VCaP (cell line): ENCODE measurements at regions not wholly inside any gene's neighbourhood (a gene's known extent, or its start where the extent isn't known, plus 50 kb on each side); places are given as distances from the start of the nearest gene placed in this dataset.

Experiments
- H3K27ac ChIP-seq: fragments of 450-650 bp; 2 replicates; pipeline ENCODE4 v1.5.1; 2017
- TF ChIP-seq, protein P1 (sequence below): fragments of 450-650 bp; conservative IDR thresholded peaks from 2 replicates; pipeline ENCODE4 v1.5.1; 2017; ENCODE audit warnings: mild to moderate bottlenecking, moderate library complexity

DNA sequence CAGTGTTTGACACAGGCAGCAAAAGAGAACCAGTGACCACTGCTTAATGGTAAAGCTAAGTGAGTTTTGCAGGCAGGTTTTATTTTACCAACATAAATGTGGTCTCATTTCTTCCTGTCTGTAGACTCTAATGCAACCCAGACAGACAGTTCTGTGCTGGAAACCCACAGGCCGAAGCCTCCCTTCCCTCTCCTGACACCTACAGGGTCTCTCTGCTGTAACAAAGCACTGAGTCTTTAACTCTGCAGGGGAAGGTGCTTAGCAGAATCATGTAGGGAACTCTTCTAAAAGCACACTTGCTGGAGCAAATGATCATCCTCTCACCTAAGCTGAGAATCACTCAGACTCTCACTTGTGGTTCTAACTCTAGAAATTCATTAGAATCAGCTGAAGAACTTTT, 200.3 kb downstream of the KBTBD8 start:
- no peak overlapping the region for H3K27ac ChIP-seq
- TF ChIP-seq, protein P1, sequence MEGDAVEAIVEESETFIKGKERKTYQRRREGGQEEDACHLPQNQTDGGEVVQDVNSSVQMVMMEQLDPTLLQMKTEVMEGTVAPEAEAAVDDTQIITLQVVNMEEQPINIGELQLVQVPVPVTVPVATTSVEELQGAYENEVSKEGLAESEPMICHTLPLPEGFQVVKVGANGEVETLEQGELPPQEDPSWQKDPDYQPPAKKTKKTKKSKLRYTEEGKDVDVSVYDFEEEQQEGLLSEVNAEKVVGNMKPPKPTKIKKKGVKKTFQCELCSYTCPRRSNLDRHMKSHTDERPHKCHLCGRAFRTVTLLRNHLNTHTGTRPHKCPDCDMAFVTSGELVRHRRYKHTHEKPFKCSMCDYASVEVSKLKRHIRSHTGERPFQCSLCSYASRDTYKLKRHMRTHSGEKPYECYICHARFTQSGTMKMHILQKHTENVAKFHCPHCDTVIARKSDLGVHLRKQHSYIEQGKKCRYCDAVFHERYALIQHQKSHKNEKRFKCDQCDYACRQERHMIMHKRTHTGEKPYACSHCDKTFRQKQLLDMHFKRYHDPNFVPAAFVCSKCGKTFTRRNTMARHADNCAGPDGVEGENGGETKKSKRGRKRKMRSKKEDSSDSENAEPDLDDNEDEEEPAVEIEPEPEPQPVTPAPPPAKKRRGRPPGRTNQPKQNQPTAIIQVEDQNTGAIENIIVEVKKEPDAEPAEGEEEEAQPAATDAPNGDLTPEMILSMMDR, result no peak

DNA sequence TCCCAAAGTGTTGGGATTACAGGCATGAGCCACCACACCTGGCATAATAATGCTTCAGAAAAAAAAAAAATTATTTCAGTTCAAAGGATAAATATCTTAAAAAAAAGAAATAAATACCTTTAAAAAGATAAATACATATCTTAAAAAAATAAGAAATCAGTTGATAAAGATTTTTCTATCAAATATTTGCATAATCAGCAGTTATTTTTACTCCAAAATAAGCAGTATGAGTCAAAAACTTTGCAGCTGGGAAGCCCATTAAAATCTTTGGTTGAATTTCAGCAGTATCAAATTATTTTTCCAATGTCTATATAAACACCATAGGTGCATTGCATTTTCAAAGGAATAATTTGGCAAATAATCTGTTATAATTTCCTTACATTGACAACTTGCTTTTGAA, 202.5 kb downstream of the KBTBD8 start:
- no peak overlapping the region for H3K27ac ChIP-seq
- TF ChIP-seq, protein P1, result no peak

DNA sequence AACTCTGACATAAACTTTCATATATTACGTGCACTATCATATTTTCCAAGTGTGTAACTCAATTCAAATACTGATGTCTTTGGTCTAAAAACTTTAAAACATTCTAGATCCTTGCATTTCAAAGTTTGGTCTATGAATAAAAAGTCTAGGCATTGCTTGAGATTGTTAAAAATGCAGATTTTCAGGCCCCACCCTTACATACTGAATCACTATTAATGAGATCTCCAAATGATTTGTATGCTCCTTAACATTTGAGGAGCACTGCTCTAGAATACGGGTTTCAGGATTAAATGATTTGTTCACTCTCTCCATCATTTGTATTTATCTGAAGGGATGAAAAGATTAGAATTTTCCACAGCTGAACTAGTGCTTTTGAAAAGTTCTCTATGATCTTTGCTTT, 202.9 kb downstream of the KBTBD8 start:
- H3K27ac ChIP-seq, result peak overlapping the region; percentile 19
- TF ChIP-seq, protein P1, result no peak

DNA sequence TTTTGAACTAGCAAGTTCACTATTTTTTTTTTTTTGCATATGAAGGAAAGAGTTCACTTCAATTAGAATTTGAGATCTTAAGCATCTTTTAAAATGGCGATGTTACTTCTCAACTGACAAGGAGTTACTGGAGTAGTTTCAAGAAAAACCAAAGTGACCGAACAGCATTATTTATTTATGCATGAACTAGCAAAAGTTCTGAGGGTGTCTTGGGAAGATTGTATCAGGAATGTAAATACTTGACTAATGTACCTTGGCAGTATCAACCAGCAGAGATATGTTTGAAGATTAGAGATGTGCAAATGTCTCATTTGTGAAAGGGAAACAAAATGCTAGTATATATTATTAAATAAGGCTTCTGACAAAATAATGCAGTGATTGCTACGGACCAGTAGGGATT, 203.9 kb downstream of the KBTBD8 start:
- TF ChIP-seq, protein P1, result no peak
- peak overlapping the region; percentile 19 for H3K27ac ChIP-seq

DNA sequence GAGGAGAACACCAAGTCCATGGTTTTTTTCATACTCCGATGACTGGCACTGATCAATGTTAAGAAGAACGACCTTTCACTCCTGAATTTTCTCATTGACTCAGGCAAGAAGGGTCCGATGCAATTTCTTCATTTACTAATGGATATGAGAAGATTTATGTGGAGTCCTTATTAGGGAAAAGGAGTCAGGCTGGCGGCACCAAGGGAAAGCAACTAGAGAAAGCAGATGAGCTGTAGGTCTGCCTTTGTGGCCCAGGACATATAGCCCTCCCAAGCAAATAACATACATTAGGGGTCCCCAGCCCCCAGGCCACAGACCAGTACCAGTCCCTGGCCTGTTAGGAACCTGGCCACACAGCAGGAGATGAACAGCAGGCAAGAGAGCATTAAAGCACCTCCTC, 206.8 kb downstream of the KBTBD8 start:
- TF ChIP-seq, protein P1, result no peak
- H3K27ac ChIP-seq, result no peak overlapping the region

DNA sequence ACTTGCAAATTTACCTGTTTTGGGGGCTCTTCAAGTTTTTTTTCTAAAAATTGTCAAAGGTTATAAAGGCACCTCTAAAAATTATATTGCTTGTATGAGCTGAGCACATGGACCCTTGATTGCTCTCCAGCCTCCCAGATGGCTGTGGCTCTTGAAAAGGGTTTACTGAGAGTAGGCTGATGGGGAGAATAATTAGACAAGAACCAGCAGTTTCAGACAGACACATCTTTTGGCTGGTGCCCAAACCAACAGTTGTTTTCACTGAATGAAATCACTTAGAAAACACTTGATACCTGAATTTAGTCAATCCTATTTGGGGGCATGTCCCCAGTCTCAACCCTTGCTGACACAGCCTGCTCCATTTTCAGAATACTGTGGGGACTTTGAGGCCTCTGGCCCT, 217.6 kb downstream of the KBTBD8 start:
- TF ChIP-seq, protein P1, result no peak
- H3K27ac ChIP-seq, result no peak overlapping the region

DNA sequence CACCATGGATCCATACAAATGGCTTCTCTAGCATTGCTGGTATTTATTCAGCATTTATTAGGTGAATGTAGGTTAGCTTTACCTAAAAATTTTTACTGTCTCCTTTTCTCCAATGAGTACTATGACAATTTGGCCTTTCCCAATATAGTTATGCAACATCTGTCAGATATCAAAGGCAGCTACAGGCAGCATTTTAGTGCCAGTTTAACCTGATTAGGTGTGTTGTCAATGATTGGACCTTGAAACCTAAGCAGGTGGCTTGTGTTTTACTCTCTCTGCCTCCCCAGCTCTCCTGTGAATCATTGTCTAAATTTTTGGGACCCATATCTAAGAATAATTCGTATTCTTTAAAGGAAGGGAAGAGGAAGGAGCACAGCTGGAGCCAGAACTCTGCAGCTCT, 228.9 kb downstream of the KBTBD8 start:
- TF ChIP-seq, protein P1, result no peak
- H3K27ac ChIP-seq, result no peak overlapping the region

DNA sequence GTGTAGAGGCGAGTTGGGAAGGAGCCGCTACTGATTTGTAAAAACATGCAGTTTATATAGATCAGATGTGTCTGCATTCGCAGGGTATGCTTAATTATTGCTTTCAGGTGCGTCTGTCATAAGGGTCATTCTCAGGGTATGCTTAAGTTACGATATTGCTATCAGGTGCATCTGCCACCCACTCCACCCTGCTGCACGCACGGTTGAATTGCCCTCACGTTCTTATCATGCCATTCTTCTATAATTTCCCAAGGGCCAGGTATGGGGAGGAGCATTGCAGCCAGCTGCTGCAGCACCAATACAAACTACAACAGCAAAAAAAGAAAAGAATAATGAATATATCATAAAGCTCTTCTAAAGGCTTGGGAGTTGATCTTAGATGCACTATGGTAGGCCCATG, 230.0 kb downstream of the KBTBD8 start:
- H3K27ac ChIP-seq, result no peak overlapping the region
- TF ChIP-seq, protein P1, result no peak
